ENCODE measurements at regions not wholly inside any gene's neighbourhood (a gene's known extent, or its start where the extent isn't known, plus 50 kb on each side); places are given as distances from the start of the nearest gene placed in this dataset.

DNA sequence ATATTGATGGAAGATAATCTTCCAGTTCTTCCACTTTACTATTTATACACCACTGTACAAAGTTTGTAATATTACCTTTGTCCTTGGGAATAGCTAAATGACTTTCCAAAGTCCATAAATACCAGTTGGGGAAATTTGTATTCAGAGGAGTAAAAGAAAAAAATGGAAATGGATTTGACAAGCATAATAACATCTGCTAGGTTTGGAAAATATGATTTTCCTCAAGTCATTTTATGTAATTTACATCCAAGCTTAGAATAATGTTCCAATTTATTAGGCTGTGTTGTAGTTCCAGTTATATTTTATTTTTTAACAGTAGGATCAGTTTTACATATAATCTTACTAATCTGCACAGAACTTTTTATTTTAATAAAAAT is 563.0 kb upstream of the PKDCC start:
- ATAC-seq (no peak), DNase-seq (no peak)
- H3K27ac ChIP-seq: no peak overlapping the region
- H3K4me3 ChIP-seq: no peak overlapping the region
- H3K36me3 ChIP-seq: no peaks in the 10 kb centered on the region
- TF ChIP-seq, protein P1, sequence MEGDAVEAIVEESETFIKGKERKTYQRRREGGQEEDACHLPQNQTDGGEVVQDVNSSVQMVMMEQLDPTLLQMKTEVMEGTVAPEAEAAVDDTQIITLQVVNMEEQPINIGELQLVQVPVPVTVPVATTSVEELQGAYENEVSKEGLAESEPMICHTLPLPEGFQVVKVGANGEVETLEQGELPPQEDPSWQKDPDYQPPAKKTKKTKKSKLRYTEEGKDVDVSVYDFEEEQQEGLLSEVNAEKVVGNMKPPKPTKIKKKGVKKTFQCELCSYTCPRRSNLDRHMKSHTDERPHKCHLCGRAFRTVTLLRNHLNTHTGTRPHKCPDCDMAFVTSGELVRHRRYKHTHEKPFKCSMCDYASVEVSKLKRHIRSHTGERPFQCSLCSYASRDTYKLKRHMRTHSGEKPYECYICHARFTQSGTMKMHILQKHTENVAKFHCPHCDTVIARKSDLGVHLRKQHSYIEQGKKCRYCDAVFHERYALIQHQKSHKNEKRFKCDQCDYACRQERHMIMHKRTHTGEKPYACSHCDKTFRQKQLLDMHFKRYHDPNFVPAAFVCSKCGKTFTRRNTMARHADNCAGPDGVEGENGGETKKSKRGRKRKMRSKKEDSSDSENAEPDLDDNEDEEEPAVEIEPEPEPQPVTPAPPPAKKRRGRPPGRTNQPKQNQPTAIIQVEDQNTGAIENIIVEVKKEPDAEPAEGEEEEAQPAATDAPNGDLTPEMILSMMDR (IDR thresholded peaks at IDR 0.05): no peak
- peaks cover 0 to 26% (median 18%) of the 10 kb centered on the region in 9 donors for H3K4me1 ChIP-seq
- no peaks in the 10 kb centered on the region for H3K27me3 ChIP-seq
- intact Hi-C loops (cut with DNase I): loop anchor here in 1 of 10 donors (5.0 kb wide), 1 partner anchor 212 kb away; no protein-coding TSS in a partner anchor
- H3K9me3 ChIP-seq: peaks cover 0 to 13% (median 0%) of the 10 kb centered on the region in 11 donors

DNA sequence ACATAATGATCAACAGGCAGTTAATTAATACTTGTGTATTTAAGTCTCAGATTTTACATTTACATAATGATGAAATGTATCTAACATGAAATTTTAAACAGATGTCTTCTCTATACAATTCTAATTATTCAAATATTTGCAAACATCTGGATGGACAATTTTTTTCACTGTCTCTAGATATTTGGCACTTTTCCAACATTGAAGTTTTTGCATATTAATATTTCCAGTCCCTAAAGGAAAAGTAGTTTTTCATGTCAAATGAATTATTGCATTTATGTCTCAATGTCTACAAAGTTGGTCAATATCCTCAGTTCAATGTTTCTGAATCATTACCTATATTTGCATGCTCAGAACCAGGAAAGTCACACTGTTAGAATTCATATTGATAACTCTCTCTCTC is 560.9 kb upstream of the PKDCC start:
- DNase-seq (no peak), ATAC-seq (no peak)
- Histone ChIP-seq H3K27ac (no peak overlapping the region), H3K4me1 (peaks cover 0 to 26% (median 18%) of the 10 kb centered on the region in 9 donors), H3K4me3 (no peak overlapping the region), H3K9me3 (peaks cover 0 to 15% (median 0%) of the 10 kb centered on the region in 11 donors), H3K36me3 (no peaks in the 10 kb centered on the region), H3K27me3 (no peaks in the 10 kb centered on the region)
- TF ChIP-seq, protein P1 (IDR thresholded peaks at IDR 0.05): no peak
- intact Hi-C loops (cut with DNase I): no loop called here

DNA sequence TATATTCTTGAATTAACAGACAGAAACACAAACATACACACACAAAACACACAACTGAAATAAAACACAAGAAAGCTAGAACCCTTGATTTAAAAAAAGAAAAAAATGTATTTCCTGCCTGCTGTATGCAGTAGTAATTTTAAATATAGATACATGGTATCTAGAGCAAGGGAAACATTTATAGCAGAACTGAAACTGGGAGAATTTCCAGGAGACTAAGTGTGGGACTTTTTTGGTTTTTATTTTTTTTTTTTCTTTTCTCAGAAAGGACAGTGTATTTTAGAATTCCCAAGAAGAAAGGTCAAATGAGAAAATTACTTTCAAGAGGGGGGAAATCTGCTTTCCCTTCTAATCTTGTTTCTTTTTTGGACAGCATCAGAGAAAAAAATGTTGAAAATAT is 558.9 kb upstream of the PKDCC start:
- H3K9me3 ChIP-seq: peaks cover 0 to 24% (median 4%) of the 10 kb centered on the region in 11 donors
- H3K27me3 ChIP-seq: no peaks in the 10 kb centered on the region
- no peaks in the 10 kb centered on the region for H3K36me3 ChIP-seq
- no peak overlapping the region for H3K4me3 ChIP-seq
- peaks cover 0 to 16% (median 7%) of the 10 kb centered on the region in 9 donors for H3K4me1 ChIP-seq
- TF ChIP-seq, protein P1 (IDR thresholded peaks at IDR 0.05): no peak
- peak overlapping the region in 6 of 10 donors; percentile 20 to 60 (median 30) for H3K27ac ChIP-seq
- intact Hi-C loops (cut with DNase I): no loop called here
- ATAC-seq: peak in 5 of 8 donors; percentile 41 to 59 (median 53)
- DNase-seq: no peak

DNA sequence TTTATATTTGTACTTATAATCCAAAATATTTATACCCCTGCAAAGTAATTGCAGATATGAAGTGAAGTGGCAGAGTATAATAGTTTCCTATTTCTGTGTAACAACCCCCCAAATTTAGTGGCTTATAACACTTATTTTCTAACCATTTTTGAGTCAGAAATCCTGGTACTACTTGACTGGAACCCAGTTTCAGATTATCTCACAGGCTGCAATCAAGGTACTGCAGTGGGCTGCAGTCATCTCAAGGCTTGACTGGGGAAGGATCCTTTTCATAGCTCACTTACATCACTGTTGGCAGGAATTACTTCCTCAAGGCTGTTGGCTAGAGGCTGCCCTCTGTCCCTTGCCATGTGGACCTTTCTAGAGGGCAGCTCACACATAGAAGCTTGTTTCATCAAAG is 558.2 kb upstream of the PKDCC start:
- Histone ChIP-seq H3K27me3 (no peaks in the 10 kb centered on the region), H3K4me3 (no peak overlapping the region), H3K27ac (peak overlapping the region in 5 of 10 donors; percentile 22 to 44 (median 31)), H3K9me3 (peaks cover 0 to 31% (median 11%) of the 10 kb centered on the region in 11 donors), H3K4me1 (peaks cover 0 to 16% (median 7%) of the 10 kb centered on the region in 9 donors), H3K36me3 (no peaks in the 10 kb centered on the region)
- intact Hi-C loops (cut with DNase I): no loop called here
- no peak for DNase-seq
- no peak for ATAC-seq
- TF ChIP-seq, protein P1 (IDR thresholded peaks at IDR 0.05): no peak

Measured in heart right ventricle (tissue), 15 donors.